SK-N-SH (cell line): ENCODE measurements at regions not wholly inside any gene's neighbourhood (a gene's known extent, or its start where the extent isn't known, plus 50 kb on each side); places are given as distances from the start of the nearest gene placed in this dataset.

ENCODE experiments used
- CTCF ChIP-seq: fragments of 200-600 bp; sonication (generic); IDR thresholded peaks from 2 replicates; pipeline ENCODE4 v1.6.1; 2017; ENCODE audit warnings: antibody characterized with exemption, mild to moderate bottlenecking, moderate library complexity
- EP300 ChIP-seq, 2 experiments: IDR thresholded peaks; 2 replicates each; pipeline versions ENCODE4 v1.4.0 to v1.6.1; 2012; ENCODE audit warnings: borderline replicate concordance in 1 of 2, low read depth in 1 of 2, low read length in 1 of 2
- MEF2A ChIP-seq: IDR thresholded peaks from 2 replicates; pipeline ENCODE4 v1.4.0; 2012; ENCODE audit warnings: low read depth, borderline replicate concordance
- NRF1 ChIP-seq: IDR thresholded peaks from 2 replicates; pipeline ENCODE4 v1.6.1; 2012; ENCODE audit warnings: low read depth, mild to moderate bottlenecking, low read length
- POLR2AphosphoS5 ChIP-seq: IDR thresholded peaks from 2 replicates; pipeline ENCODE4 v1.6.1; 2012; ENCODE audit warnings: low read depth, low read length
- REST ChIP-seq: IDR thresholded peaks from 2 replicates; pipeline ENCODE4 v1.6.1; 2012; ENCODE audit warnings: mild to moderate bottlenecking, low read depth, low read length, moderate library complexity
- SMC3 ChIP-seq: IDR thresholded peaks from 2 replicates; pipeline ENCODE4 v1.6.1; 2012; ENCODE audit warnings: low read depth, low read length, improper control_type of control experiment
- TAF1 ChIP-seq: IDR thresholded peaks from 2 replicates; pipeline ENCODE4 v1.6.1; 2012; ENCODE audit warnings: low read depth, mild to moderate bottlenecking, low read length, moderate library complexity, borderline replicate concordance
- USF1 ChIP-seq: IDR thresholded peaks from 2 replicates; pipeline ENCODE4 v1.4.0; 2012; ENCODE audit warnings: low read depth, borderline replicate concordance
- YY1 ChIP-seq: IDR thresholded peaks from 2 replicates; pipeline ENCODE4 v1.4.0; 2012; ENCODE audit warnings: low read depth, mild to moderate bottlenecking
- ZBTB33 ChIP-seq: IDR thresholded peaks from 2 replicates; pipeline ENCODE4 v1.4.0; 2012; ENCODE audit warnings: low read depth, borderline replicate concordance

GRCh38 chr2:37460896-37461229 lies 116.4 kb downstream of the QPCT start:
- TF ChIP-seq CTCF: no peak
- no peak for TF ChIP-seq EP300 (IDR thresholded peaks at IDR 0.05; ENCODE audit: borderline replicate concordance in 1 of 2, low read depth in 1 of 2, low read length in 1 of 2)
- TF ChIP-seq USF1: no peak
- no peak for TF ChIP-seq SMC3
- no peak for TF ChIP-seq MEF2A
- no peak for TF ChIP-seq POLR2AphosphoS5
- TF ChIP-seq TAF1: no peak
- no peak for TF ChIP-seq ZBTB33
- TF ChIP-seq REST: no peak
- no peak for TF ChIP-seq NRF1
- TF ChIP-seq YY1: no peak
